ENCODE measurements at regions not wholly inside any gene's neighbourhood (a gene's known extent, or its start where the extent isn't known, plus 50 kb on each side); places are given as distances from the start of the nearest gene placed in this dataset.

DNA sequence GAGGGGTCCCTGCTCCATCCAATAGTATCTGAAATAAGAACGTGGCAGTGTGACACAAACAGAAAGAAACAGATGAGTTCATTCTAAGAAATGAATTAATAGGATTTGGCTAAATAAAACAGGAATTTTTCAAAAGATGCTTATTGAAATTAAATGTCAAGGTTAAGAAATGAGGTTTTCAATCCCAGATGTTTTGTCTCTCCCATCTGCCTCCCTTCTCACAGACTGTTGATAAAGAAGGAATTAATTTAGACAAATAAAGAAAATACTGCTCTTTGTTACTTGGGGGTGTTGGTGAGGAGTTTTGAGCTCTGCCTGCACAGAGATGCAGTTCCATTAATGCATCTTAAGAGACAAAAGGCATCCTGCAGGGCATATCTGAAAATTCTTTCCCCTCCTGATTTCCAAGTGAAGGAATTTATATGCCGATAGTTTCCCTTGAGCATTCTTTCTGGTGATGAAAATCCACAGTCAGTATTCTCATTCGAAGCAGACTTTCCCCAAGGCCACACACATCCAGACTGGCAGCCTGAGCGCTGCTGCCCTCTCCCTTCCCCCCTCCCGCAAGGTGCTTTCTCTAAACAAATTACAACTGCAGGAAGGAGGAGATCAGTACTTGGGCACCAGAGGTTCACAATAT, 385.4 kb upstream of the RND3 start:
- 14% methylated on average over 5 of the region's 5 CpGs for WGBS
- no peaks in the 10 kb centered on the region for H3K27me3 ChIP-seq (ENCODE audit: insufficient read depth, low read length)
- peaks cover 9% of the 10 kb centered on the region for H3K9me3 ChIP-seq (ENCODE audit: insufficient read depth, low read depth, low read length)
- H3K36me3 ChIP-seq (ENCODE audit: insufficient read depth, low read length) = peaks cover 3% of the 10 kb centered on the region; the same call in 1 of the 2 replicates
- no peak overlapping the region for H3K9ac ChIP-seq (ENCODE audit: low read depth, low read length)
- H3K4me1 ChIP-seq (ENCODE audit: insufficient read depth, low read length) = peaks cover 61% of the 10 kb centered on the region
- peak overlapping the region; percentile 61 for H3K27ac ChIP-seq (ENCODE audit: low read depth, low read length)
- no peak overlapping the region for H3K4me3 ChIP-seq (ENCODE audit: low read length)

DNA sequence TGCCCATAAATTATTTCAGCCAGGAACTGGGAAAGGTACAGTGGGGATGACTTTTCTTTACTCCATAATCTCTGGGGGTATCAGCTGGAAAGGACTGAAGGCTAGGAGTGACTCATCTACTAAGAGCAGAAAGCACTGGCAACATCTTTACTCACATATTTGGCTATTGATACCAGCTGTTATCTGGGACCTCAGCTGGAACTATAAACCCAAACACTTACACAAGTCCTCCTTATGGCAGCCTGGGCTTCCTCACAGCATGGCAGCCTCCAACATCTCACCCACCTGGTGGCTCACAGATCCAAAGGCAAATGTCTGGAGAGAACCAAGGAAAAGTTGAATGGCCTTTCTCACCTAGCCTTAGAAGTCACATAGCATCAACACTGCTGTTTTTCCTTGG, 379.0 kb upstream of the RND3 start:
- peaks cover 3% of the 10 kb centered on the region; the same call in 1 of the 2 replicates for H3K36me3 ChIP-seq (ENCODE audit: insufficient read depth, low read length)
- H3K9ac ChIP-seq (ENCODE audit: low read depth, low read length) = no peak overlapping the region
- H3K4me1 ChIP-seq (ENCODE audit: insufficient read depth, low read length) = peaks cover 8% of the 10 kb centered on the region
- H3K4me3 ChIP-seq (ENCODE audit: low read length) = no peak overlapping the region
- H3K27ac ChIP-seq (ENCODE audit: low read depth, low read length) = no peak overlapping the region
- peaks cover 37% of the 10 kb centered on the region for H3K9me3 ChIP-seq (ENCODE audit: insufficient read depth, low read depth, low read length)
- H3K27me3 ChIP-seq (ENCODE audit: insufficient read depth, low read length) = no peaks in the 10 kb centered on the region

DNA sequence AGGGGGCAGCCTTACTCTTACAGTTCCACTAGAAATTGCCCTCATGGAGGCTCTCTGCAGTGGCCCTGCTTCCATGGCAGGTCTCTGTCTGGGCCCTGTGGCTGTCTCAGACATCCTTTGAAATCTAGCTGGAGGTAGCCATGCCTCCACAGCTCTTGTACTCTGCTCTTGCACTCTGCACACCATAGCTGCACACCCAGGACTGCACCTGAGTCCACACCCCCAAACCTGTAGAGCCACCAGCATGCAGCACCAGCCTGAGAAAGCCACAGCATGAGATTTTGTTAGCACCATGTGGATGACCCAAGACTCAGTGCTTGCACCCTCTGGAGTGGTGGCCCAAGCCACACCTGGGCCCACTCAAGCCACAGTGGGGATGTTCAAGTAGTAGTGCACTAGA, 376.2 kb upstream of the RND3 start:
- H3K27me3 ChIP-seq (ENCODE audit: insufficient read depth, low read length) = no peaks in the 10 kb centered on the region
- peaks cover 11% of the 10 kb centered on the region for H3K4me1 ChIP-seq (ENCODE audit: insufficient read depth, low read length)
- peaks cover 3% of the 10 kb centered on the region; the same call in 1 of the 2 replicates for H3K36me3 ChIP-seq (ENCODE audit: insufficient read depth, low read length)
- H3K27ac ChIP-seq (ENCODE audit: low read depth, low read length) = no peak overlapping the region
- H3K9me3 ChIP-seq (ENCODE audit: insufficient read depth, low read depth, low read length) = peaks cover 36% of the 10 kb centered on the region
- no peak overlapping the region for H3K9ac ChIP-seq (ENCODE audit: low read depth, low read length)
- no peak overlapping the region for H3K4me3 ChIP-seq (ENCODE audit: low read length)

DNA sequence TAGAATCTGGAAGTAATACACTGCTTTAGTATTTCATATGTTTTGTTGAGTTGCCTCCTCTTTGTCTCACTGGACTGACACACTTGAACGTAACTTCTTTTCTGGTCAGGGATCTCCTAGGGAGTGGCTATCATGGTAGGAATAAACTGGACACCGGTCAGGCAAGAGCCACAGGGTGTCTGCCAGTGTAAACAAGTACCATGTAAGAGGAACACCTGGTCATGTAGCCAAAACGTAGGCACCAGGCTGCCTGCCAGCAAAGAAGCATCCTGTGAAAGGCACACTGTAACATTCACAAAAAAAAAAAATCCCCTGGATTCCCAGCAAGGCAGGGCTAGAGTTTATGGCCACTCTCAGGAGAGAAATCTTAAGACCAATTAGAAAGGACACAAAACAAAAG, 372.8 kb upstream of the RND3 start:
- H3K4me1 ChIP-seq (ENCODE audit: insufficient read depth, low read length) = peaks cover 11% of the 10 kb centered on the region
- H3K4me3 ChIP-seq (ENCODE audit: low read length) = no peak overlapping the region
- 81% methylated on average over 3 of the region's 3 CpGs for WGBS
- H3K9ac ChIP-seq (ENCODE audit: low read depth, low read length) = no peak overlapping the region
- no peaks in the 10 kb centered on the region for H3K27me3 ChIP-seq (ENCODE audit: insufficient read depth, low read length)
- peaks cover 26% of the 10 kb centered on the region for H3K9me3 ChIP-seq (ENCODE audit: insufficient read depth, low read depth, low read length)
- peak overlapping the region; percentile 3; the same call in 1 of the 2 replicates for H3K27ac ChIP-seq (ENCODE audit: low read depth, low read length)
- H3K36me3 ChIP-seq (ENCODE audit: insufficient read depth, low read length) = no peaks in the 10 kb centered on the region; the same call in 1 of the 2 replicates

DNA sequence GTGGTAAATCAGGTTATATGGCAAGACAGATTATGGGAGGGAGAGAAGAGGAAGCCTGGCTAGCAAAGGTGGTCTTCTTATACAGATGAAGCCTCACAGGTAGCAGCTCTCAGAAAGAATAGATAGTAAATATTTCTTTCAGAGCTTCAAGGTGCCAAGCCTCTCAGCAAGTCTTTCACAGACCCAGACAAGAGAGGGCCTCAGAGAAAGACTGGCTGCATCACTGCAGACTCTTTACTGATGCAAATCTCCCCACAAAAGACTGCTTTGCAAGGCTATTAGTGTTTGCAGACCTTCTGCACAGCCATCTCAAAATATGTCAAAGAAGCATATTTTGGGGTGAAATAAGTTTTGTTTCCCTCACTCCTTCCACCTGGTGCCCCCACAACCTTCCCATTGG, 372.4 kb upstream of the RND3 start:
- peaks cover 28% of the 10 kb centered on the region for H3K9me3 ChIP-seq (ENCODE audit: insufficient read depth, low read depth, low read length)
- no peak overlapping the region for H3K9ac ChIP-seq (ENCODE audit: low read depth, low read length)
- peaks cover 11% of the 10 kb centered on the region for H3K4me1 ChIP-seq (ENCODE audit: insufficient read depth, low read length)
- H3K36me3 ChIP-seq (ENCODE audit: insufficient read depth, low read length) = no peaks in the 10 kb centered on the region; the same call in 1 of the 2 replicates
- H3K27me3 ChIP-seq (ENCODE audit: insufficient read depth, low read length) = no peaks in the 10 kb centered on the region
- no peak overlapping the region for H3K4me3 ChIP-seq (ENCODE audit: low read length)
- peak overlapping the region; percentile 3; the same call in 1 of the 2 replicates for H3K27ac ChIP-seq (ENCODE audit: low read depth, low read length)

DNA sequence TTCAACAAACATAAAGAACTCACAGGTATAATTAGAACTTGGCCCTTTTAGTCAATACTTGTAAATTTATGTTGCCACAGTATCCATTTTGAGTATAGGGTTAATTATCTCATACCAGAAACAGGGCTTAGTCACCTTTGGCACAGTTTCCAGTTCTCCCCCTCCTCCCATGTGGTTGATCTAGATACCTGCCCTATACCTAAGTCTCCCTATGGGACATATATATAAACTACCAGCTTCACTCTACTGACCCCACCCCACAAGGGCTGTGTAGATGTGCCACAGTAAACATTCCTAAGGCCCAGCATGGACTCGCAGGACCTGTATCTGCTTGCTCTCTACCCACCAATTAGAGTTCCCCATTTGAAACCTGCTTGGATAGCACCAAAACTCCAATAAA, 371.7 kb upstream of the RND3 start:
- no peak overlapping the region for H3K4me3 ChIP-seq (ENCODE audit: low read length)
- no peak overlapping the region for H3K9ac ChIP-seq (ENCODE audit: low read depth, low read length)
- WGBS = 96% methylated on average over 1 of the region's 1 CpG
- peaks cover 11% of the 10 kb centered on the region for H3K4me1 ChIP-seq (ENCODE audit: insufficient read depth, low read length)
- peak overlapping the region; percentile 3; the same call in 1 of the 2 replicates for H3K27ac ChIP-seq (ENCODE audit: low read depth, low read length)
- peaks cover 24% of the 10 kb centered on the region for H3K9me3 ChIP-seq (ENCODE audit: insufficient read depth, low read depth, low read length)
- no peaks in the 10 kb centered on the region; the same call in 1 of the 2 replicates for H3K36me3 ChIP-seq (ENCODE audit: insufficient read depth, low read length)
- H3K27me3 ChIP-seq (ENCODE audit: insufficient read depth, low read length) = no peaks in the 10 kb centered on the region

DNA sequence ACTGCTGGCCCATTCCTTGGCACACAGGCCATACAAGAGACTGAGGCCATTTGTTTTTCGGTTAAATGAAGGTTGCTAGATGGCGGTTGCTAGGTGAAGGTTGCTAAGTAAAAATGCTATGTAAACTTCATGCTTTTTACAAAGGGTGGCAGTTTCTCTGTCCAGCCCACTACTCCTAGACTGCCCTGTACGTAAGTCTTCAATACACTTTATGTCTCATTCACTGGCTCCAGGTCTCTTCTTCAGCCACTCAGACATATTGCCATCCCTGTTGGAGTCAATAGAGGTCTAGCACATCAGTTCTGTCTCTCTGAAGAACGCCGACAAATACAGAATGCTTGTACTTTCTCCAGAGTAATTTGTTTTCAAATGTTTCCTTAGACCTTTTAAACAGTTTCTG, 370.9 kb upstream of the RND3 start:
- Histone ChIP-seq H3K9ac (ENCODE audit: low read depth, low read length) (no peak overlapping the region), H3K4me3 (ENCODE audit: low read length) (no peak overlapping the region), H3K27me3 (ENCODE audit: insufficient read depth, low read length) (no peaks in the 10 kb centered on the region), H3K4me1 (ENCODE audit: insufficient read depth, low read length) (peaks cover 12% of the 10 kb centered on the region), H3K9me3 (ENCODE audit: insufficient read depth, low read depth, low read length) (peaks cover 23% of the 10 kb centered on the region), H3K36me3 (ENCODE audit: insufficient read depth, low read length) (no peaks in the 10 kb centered on the region; the same call in 1 of the 2 replicates), H3K27ac (ENCODE audit: low read depth, low read length) (no peak overlapping the region)
- 92% methylated on average over 5 of the region's 5 CpGs for WGBS

DNA sequence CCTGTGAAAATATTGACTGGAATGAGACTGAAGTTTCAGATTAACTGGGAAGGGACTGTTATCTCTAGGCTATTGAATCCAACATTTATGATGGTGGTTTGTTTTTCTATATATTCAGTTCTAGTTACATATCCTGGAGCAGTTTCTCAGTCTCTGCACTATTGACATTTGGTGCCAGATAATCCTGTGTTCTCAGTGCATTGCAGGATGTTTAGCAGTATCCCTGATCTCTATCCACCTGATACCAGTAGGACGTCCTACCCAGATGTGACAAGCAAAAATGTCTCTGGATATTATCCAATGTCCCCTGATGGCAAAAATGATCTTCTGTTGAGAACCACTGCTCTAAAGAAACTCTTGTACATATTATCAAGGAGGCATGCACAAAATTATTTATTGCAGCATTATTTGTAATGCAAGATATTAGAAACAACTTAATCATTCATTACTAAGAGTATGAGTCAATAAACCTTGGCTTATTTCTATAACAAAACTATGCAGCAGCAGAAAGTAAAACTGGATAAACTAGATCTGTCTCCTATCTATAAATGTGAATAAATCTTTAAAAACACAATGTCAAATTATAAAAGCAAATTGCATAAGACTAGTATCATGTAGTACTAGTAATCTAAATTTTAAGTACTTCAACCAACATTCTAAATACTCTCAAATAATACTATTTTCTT, 369.3 kb upstream of the RND3 start:
- H3K27me3 ChIP-seq (ENCODE audit: insufficient read depth, low read length) = no peaks in the 10 kb centered on the region
- 91% methylated on average over 1 of the region's 1 CpG for WGBS
- peaks cover 13% of the 10 kb centered on the region for H3K9me3 ChIP-seq (ENCODE audit: insufficient read depth, low read depth, low read length)
- H3K9ac ChIP-seq (ENCODE audit: low read depth, low read length) = no peak overlapping the region
- no peak overlapping the region for H3K4me3 ChIP-seq (ENCODE audit: low read length)
- H3K27ac ChIP-seq (ENCODE audit: low read depth, low read length) = no peak overlapping the region
- H3K36me3 ChIP-seq (ENCODE audit: insufficient read depth, low read length) = no peaks in the 10 kb centered on the region; the same call in 1 of the 2 replicates
- peaks cover 14% of the 10 kb centered on the region for H3K4me1 ChIP-seq (ENCODE audit: insufficient read depth, low read length)

DNA sequence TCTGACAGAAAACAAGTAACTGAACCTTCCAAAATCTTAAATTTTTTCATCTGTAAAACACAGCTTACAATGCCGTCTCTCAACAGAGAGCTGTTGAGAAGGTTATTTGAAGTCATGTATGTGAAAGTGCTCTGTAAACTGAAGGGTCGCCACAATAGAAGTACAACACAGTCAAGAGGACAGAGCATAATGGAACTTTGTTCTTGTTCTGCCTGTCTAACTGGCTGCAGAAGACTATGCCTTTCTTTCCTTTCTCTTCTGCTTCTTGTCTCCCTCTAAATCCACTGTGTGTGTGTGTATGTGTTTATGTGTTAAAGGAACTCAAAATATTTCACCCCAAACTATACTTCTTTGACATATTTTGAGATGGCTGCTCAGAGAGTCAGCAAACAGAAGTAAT, 365.8 kb upstream of the RND3 start:
- Histone ChIP-seq H3K27me3 (ENCODE audit: insufficient read depth, low read length) (no peaks in the 10 kb centered on the region), H3K4me1 (ENCODE audit: insufficient read depth, low read length) (peaks cover 7% of the 10 kb centered on the region; the same call in 1 of the 2 replicates), H3K9me3 (ENCODE audit: insufficient read depth, low read depth, low read length) (peaks cover 21% of the 10 kb centered on the region), H3K27ac (ENCODE audit: low read depth, low read length) (no peak overlapping the region), H3K4me3 (ENCODE audit: low read length) (no peak overlapping the region), H3K36me3 (ENCODE audit: insufficient read depth, low read length) (no peaks in the 10 kb centered on the region; the same call in 1 of the 2 replicates), H3K9ac (ENCODE audit: low read depth, low read length) (no peak overlapping the region)
- 85% methylated on average over 2 of the region's 2 CpGs for WGBS

DNA sequence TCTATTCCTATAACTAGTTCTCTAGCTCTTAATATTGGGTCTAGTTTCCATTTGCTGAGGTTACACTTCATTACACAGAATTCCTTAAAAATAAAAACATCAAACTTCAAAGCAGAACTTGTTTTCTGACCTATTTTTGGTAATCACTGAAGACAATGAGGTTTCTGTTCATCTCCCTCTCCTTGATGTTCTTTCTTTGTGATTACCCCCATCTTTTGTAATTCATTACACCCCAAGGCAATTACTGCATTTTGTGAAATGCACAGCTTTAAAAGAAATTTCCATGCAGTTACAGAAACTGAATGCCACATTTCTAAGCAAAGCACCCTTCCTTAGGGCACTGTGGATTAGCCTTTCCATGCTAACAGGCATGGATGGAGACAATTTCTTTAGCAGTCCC, 363.2 kb upstream of the RND3 start:
- Histone ChIP-seq H3K9me3 (ENCODE audit: insufficient read depth, low read depth, low read length) (peaks cover 13% of the 10 kb centered on the region), H3K27me3 (ENCODE audit: insufficient read depth, low read length) (no peaks in the 10 kb centered on the region), H3K27ac (ENCODE audit: low read depth, low read length) (peak overlapping the region; percentile 13; the same call in 1 of the 2 replicates), H3K4me3 (ENCODE audit: low read length) (no peak overlapping the region), H3K36me3 (ENCODE audit: insufficient read depth, low read length) (no peaks in the 10 kb centered on the region), H3K4me1 (ENCODE audit: insufficient read depth, low read length) (peaks cover 30% of the 10 kb centered on the region), H3K9ac (ENCODE audit: low read depth, low read length) (no peak overlapping the region)

DNA sequence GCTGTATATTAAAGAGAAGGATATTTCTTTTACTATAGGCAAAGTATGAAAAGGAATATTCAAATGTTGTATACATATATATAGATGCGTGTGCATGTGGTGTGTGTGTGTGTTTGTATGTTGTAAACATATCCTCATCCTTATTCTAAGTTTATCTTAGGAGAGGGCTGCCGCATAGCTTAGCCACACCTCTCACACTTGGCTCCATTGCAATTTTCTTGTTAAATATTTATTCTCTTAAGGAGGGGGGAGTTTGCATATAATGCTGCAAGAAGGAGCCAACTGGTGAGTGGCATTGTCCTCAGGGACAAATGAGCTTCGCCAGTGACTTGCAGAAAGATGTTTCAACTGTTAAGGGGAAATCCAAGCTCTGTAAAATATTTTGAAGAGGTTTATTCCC, 360.1 kb upstream of the RND3 start:
- 76% methylated on average over 1 of the region's 3 CpGs for WGBS

More for the DNA sequence above, 360.1 kb upstream of the RND3 start:
- peaks cover 8% of the 10 kb centered on the region; the same call in 1 of the 2 replicates for H3K9me3 ChIP-seq (ENCODE audit: insufficient read depth, low read depth, low read length)
- H3K27ac ChIP-seq (ENCODE audit: low read depth, low read length) = no peak overlapping the region; the same call in 1 of the 2 replicates
- peaks cover 29% of the 10 kb centered on the region for H3K4me1 ChIP-seq (ENCODE audit: insufficient read depth, low read length)
- H3K36me3 ChIP-seq (ENCODE audit: insufficient read depth, low read length) = no peaks in the 10 kb centered on the region
- H3K4me3 ChIP-seq (ENCODE audit: low read length) = no peak overlapping the region
- H3K9ac ChIP-seq (ENCODE audit: low read depth, low read length) = no peak overlapping the region
- H3K27me3 ChIP-seq (ENCODE audit: insufficient read depth, low read length) = no peaks in the 10 kb centered on the region

All from HUES64 (cell line).